GM19240 (cell line): ENCODE measurements at regions not wholly inside any gene's neighbourhood (a gene's known extent, or its start where the extent isn't known, plus 50 kb on each side); places are given as distances from the start of the nearest gene placed in this dataset.

Source experiments
- DNase-seq: peaks from one replicate; pipeline ENCODE4 v3.0.0; 2011; ENCODE audit warnings: low spot score; ENCODE audit not compliant: insufficient read length

GRCh38 chr3:81985996-81986723 lies 224.7 kb upstream of the GBE1 start:
- no peak for DNase-seq

- DNase-seq, result no peak
Observed at GRCh38 chr3:81983382-81983781, 221.9 kb upstream of the GBE1 start.

GRCh38 chr3:81980596-81981494 lies 219.4 kb upstream of the GBE1 start:
- no peak for DNase-seq

GRCh38 chr3:81974751-81975150 lies 213.3 kb upstream of the GBE1 start:
- no peak for DNase-seq

- DNase-seq, result no peak
Observed at GRCh38 chr3:81968658-81969057, 207.2 kb upstream of the GBE1 start.

- no peak for DNase-seq
Observed at GRCh38 chr3:81967393-81967792, 205.9 kb upstream of the GBE1 start.

- DNase-seq, result no peak
Observed at GRCh38 chr3:81965696-81966095, 204.3 kb upstream of the GBE1 start.

GRCh38 chr3:81962396-81962795 lies 201.0 kb upstream of the GBE1 start:
- DNase-seq, result no peak

GRCh38 chr3:81958972-81959640 lies 197.7 kb upstream of the GBE1 start:
- no peak for DNase-seq

- no peak for DNase-seq
Observed at GRCh38 chr3:81955878-81956277, 194.4 kb upstream of the GBE1 start.

- no peak for DNase-seq
Observed at GRCh38 chr3:81953111-81953510, 191.7 kb upstream of the GBE1 start.

- no peak for DNase-seq
Observed at GRCh38 chr3:81952141-81952540, 190.7 kb upstream of the GBE1 start.

- DNase-seq, result no peak
Observed at GRCh38 chr3:81951636-81952035, 190.2 kb upstream of the GBE1 start.

- DNase-seq, result no peak
Observed at GRCh38 chr3:81951106-81951505, 189.7 kb upstream of the GBE1 start.

- no peak for DNase-seq
Observed at GRCh38 chr3:81947359-81947758, 185.9 kb upstream of the GBE1 start.

GRCh38 chr3:81938681-81939080 lies 177.2 kb upstream of the GBE1 start:
- DNase-seq, result no peak

- DNase-seq, result no peak
Observed at GRCh38 chr3:81936817-81937216, 175.4 kb upstream of the GBE1 start.

GRCh38 chr3:81932681-81933080 lies 171.2 kb upstream of the GBE1 start:
- no peak for DNase-seq

GRCh38 chr3:81931265-81932251 lies 170.1 kb upstream of the GBE1 start:
- DNase-seq, result no peak

- no peak for DNase-seq
Observed at GRCh38 chr3:81929697-81930096, 168.3 kb upstream of the GBE1 start.

GRCh38 chr3:81927811-81928210 lies 166.4 kb upstream of the GBE1 start:
- DNase-seq, result no peak
